SK-N-MC (cell line): ENCODE measurements at regions not wholly inside any gene's neighbourhood (a gene's known extent, or its start where the extent isn't known, plus 50 kb on each side); places are given as distances from the start of the nearest gene placed in this dataset.

Source experiments
- EZH2 ChIP-seq: fragments of 200-600 bp; sonication (generic); IDR thresholded peaks from one replicate; pipeline ENCODE4 v1.6.1; 2017; ENCODE audit warnings: antibody characterized with exemption
- FOXP2 ChIP-seq: optimal IDR thresholded peaks from 2 replicates; pipeline ENCODE3; 2011; ENCODE audit warnings: mild to moderate bottlenecking, moderate library complexity; ENCODE audit not compliant: insufficient read depth; ENCODE audit errors: extremely low read length, control extremely low read depth
- POLR2AphosphoS5 ChIP-seq: IDR thresholded peaks from 2 replicates; pipeline ENCODE4 v1.6.1; 2012; ENCODE audit warnings: mild to moderate bottlenecking, low read depth, low read length, borderline replicate concordance

DNA sequence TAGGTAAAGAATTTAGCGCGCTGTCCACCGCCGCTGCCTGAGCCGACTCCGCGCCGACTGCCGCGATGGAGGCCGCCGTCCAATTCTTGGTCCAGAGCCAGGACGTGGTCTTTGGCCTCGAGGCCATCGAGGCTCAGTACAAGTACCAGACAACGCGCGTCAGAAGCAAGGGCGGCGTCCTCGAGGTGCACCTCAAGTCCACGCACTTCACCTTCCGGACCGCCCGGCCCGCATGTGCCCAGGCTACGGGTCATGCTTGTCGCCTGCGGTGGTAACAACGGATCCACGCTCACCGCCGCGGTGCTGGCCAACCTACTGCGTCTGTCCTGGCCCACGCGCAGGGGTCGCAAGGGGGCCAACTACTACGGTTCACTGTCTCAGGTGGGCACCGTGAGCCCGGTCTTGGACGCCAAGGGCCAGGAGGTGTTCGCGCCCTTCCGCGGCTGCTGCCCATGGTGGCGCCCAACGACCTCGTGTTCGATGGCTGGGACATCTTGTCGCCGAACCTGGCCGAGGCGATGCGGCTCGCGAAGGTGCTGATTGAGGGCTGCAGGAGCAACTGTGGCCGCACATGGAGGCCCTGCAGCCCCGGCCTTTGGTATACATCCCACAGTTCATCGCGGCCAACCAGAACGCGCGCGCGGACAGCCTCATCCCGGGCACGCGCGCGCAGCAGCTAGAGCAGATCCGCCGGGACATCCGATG is 128.0 kb downstream of the ANAPC4 start:
- TF ChIP-seq POLR2AphosphoS5 (no peak), EZH2 (no peak), FOXP2 (no peak)
